ENCODE measurements at regions not wholly inside any gene's neighbourhood (a gene's known extent, or its start where the extent isn't known, plus 50 kb on each side); places are given as distances from the start of the nearest gene placed in this dataset.

- no peak for TF ChIP-seq GATA3 (IDR thresholded peaks at IDR 0.05; ENCODE audit: low read depth, low read length)
- TF ChIP-seq GATA2 (IDR thresholded peaks at IDR 0.05; ENCODE audit: low read depth, low read length): no peak
Measured at GRCh38 chr3:194970066-194970465, 284.4 kb downstream of the FAM43A start.

All from SH-SY5Y (cell line).